ENCODE measurements at regions not wholly inside any gene's neighbourhood (a gene's known extent, or its start where the extent isn't known, plus 50 kb on each side); places are given as distances from the start of the nearest gene placed in this dataset.
"Not testable (repeated sequence)": the region's sequence is repeated elsewhere in the genome, so short reads cannot be mapped to it uniquely, and the experiment has no call there.

DNA sequence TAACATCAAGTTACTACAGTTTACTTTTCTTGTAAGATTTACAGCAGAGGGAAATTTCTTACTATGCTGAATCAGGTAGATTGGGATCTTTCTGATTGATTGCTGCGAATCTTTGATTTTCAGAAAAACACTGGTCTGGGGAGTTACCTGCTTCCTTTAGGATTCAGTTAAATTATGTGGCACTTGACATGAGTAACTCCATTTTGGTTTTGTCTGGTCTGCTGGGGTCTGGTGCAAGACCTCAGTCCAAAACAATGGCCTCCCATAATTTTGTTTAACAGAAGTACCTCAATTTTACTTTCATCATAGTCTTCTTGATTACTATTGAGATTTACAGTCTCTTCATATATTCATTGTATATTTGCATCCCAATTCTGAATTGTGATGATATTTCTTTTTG lies 775.5 kb downstream of the TRIB2 start:
- no peaks in the 10 kb centered on the region for H3K4me1 Mint-ChIP-seq
- H3K36me3 Mint-ChIP-seq (ENCODE audit: low read depth): no peaks in the 10 kb centered on the region
- no peaks in the 10 kb centered on the region for H3K9me3 ChIP-seq (ENCODE audit: control insufficient read depth, low read length, poor library complexity, severe bottlenecking)
- no peak overlapping the region for H3K27ac Mint-ChIP-seq
- no peak overlapping the region for H3K4me3 Mint-ChIP-seq
- H3K27me3 Mint-ChIP-seq: no peaks in the 10 kb centered on the region
- no peak for ATAC-seq
- DNase-seq: no peak

DNA sequence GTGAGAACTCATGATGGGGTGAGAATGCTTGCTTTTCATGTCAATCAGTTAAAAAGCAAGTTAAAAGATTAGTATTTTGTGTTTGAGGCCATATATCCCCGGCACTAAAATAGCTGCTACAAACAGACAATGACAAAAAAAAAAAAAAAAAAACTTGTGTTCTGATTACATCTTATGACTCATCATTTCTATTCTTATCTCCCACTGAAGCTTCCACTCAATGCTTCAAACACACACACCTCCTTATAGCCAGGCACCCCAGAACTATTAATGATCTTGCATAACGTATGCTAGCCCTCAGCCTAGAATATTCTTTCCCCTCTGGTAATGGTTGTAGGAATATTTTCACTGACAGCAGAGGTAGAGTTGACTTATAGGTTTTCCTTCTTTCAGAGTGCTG lies 778.3 kb downstream of the TRIB2 start:
- Mint-ChIP-seq H3K4me1 (no peaks in the 10 kb centered on the region), H3K27me3 (no peaks in the 10 kb centered on the region), H3K4me3 (no peak overlapping the region), H3K27ac (no peak overlapping the region), H3K36me3 (ENCODE audit: low read depth) (no peaks in the 10 kb centered on the region)
- ATAC-seq (no peak), DNase-seq (no peak)
- H3K9me3 ChIP-seq (ENCODE audit: control insufficient read depth, low read length, poor library complexity, severe bottlenecking): no peaks in the 10 kb centered on the region

DNA sequence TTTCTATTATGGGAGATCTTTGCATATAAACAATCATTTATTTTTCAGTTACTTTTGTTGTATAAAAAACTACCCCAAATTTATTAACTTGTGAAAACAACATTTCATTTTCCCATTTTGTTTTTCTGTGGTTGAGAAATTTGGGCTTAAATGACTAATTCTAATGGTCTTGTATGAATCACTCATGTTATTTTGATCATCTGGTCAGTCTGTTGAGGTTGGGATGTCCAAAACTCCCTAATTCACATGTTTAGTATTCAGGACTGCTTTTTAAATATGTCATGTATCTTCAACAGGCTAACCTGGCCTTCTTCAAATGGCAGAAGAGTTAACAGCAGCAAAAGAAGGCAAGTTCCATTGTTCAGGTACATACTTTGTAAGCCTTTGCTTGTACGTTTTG lies 788.1 kb downstream of the TRIB2 start:
- no peak overlapping the region for H3K4me3 Mint-ChIP-seq

DNA sequence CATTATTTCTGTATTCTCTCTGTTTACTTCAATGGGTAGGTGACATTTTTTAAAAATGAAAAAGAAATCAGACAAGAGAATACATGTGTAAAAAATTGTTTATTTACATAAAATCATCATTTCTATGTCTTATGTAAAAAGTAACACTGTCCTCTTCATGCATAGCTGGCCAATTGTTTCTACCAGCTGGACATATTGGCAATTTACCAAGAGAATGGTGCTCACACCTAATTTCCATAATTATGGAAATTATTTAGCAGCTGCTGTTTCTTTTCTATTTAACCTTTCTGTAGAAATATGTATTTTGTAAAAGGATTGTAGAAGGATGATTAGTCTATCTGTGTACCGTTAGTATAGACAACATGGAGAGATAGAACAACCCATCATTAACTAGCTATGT lies 791.9 kb downstream of the TRIB2 start:
- ATAC-seq: no peak
- no peaks in the 10 kb centered on the region for H3K9me3 ChIP-seq (ENCODE audit: control insufficient read depth, low read length, poor library complexity, severe bottlenecking)
- H3K36me3 Mint-ChIP-seq (ENCODE audit: low read depth): no peaks in the 10 kb centered on the region
- H3K27ac Mint-ChIP-seq: no peak overlapping the region
- no peaks in the 10 kb centered on the region for H3K4me1 Mint-ChIP-seq
- H3K4me3 Mint-ChIP-seq: no peak overlapping the region
- DNase-seq: no peak
- no peaks in the 10 kb centered on the region for H3K27me3 Mint-ChIP-seq

More for the DNA sequence above, 788.1 kb downstream of the TRIB2 start:
- no peak for DNase-seq
- Mint-ChIP-seq H3K27ac (no peak overlapping the region), H3K4me1 (no peaks in the 10 kb centered on the region), H3K27me3 (no peaks in the 10 kb centered on the region), H3K36me3 (ENCODE audit: low read depth) (no peaks in the 10 kb centered on the region)
- no peaks in the 10 kb centered on the region for H3K9me3 ChIP-seq (ENCODE audit: control insufficient read depth, low read length, poor library complexity, severe bottlenecking)
- ATAC-seq: no peak

DNA sequence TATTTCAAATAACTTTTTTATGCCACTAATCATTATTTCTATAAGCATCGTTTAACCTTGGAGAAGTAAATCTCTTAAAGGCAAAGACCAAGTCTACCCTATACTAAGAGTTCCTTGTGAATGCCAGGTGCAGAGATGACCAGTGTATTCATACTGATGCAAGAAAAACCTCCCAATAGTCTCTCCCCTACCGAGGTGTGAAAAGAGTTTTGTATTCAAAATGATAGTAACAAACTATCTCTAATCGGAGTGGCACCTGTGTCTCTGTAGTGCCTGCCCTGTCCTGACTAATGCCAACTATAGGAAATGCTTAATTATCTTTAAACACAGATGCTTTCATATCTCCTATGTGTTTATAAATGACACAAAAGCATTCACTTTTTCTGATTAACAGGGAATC lies 798.5 kb downstream of the TRIB2 start:
- no peak for ATAC-seq
- DNase-seq: no peak
- Mint-ChIP-seq H3K27me3 (no peaks in the 10 kb centered on the region), H3K4me3 (no peak overlapping the region), H3K36me3 (ENCODE audit: low read depth) (no peaks in the 10 kb centered on the region), H3K27ac (no peak overlapping the region), H3K4me1 (no peaks in the 10 kb centered on the region)
- no peaks in the 10 kb centered on the region for H3K9me3 ChIP-seq (ENCODE audit: control insufficient read depth, low read length, poor library complexity, severe bottlenecking)

DNA sequence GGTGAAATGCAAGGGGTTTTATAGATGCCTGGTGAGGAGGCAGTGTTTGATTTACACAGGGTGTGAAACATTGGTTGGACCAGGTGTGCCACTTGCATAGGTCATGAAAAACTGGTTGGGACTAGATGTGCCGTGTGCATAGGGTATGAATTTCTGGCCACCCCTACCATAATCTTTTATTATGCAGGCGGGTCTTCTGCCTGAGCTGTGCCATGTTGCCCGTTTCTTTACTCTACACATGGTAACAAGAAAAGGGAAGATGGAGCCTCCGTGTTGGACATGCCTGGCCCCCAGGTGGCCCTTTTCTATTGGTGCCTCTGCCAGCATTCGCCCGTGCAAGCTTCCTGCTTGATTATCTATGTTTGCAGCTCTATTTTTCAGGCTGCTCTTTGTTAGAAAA lies 805.4 kb downstream of the TRIB2 start:
- no peaks in the 10 kb centered on the region for H3K9me3 ChIP-seq (ENCODE audit: control insufficient read depth, low read length, poor library complexity, severe bottlenecking)
- no peaks in the 10 kb centered on the region for H3K36me3 Mint-ChIP-seq (ENCODE audit: low read depth)
- DNase-seq (no peak), ATAC-seq (no peak)
- no peaks in the 10 kb centered on the region for H3K4me1 Mint-ChIP-seq
- H3K27me3 Mint-ChIP-seq: no peaks in the 10 kb centered on the region
- no peak overlapping the region for H3K4me3 Mint-ChIP-seq
- no peak overlapping the region for H3K27ac Mint-ChIP-seq

DNA sequence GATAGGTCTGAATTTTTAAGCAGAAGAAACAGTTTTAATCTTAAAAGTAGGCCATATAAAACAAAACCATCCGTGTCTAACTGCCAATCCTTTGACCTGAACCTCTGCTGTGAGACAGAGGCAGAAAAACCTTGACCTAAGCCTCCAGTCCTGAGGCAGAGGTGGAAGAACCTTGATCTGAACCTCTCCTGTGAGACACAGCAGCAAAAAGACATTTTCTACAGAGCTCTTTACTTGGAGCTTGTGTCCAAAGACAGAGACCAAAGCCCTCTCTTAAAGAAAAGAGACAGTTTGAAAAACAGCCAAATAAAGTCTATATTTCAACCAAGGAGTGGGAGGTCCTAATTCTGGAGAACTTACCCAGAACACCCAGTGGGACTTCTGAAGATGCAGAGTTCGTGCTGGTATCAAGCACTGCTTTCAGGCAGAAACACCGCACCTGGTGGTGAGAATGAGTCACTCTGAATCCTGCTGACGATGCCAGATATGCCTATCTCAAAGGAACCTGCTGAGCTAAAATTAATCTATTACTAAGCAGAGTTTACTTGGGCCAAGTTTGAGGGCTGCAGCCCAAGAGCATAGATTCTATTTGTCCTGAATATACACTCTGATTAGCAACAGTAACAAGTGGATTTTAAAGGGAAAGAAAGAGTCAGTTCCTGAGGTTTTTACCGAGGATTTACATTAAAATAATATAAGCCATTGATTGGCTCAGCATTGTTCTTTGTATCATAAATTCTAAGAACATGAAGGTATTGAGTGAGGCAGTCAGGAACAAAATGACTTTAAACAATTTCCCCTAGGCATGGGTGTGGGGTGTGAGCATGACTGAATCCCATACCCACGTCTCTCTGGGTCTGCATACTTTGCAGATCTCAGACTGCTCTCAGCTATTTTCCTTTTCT lies 806.4 kb downstream of the TRIB2 start:
- DNase-seq: no peak
- Mint-ChIP-seq H3K4me3 (no peak overlapping the region), H3K4me1 (no peaks in the 10 kb centered on the region), H3K36me3 (ENCODE audit: low read depth) (no peaks in the 10 kb centered on the region), H3K27me3 (no peaks in the 10 kb centered on the region), H3K27ac (no peak overlapping the region)
- ATAC-seq: no peak
- no peaks in the 10 kb centered on the region for H3K9me3 ChIP-seq (ENCODE audit: control insufficient read depth, low read length, poor library complexity, severe bottlenecking)

DNA sequence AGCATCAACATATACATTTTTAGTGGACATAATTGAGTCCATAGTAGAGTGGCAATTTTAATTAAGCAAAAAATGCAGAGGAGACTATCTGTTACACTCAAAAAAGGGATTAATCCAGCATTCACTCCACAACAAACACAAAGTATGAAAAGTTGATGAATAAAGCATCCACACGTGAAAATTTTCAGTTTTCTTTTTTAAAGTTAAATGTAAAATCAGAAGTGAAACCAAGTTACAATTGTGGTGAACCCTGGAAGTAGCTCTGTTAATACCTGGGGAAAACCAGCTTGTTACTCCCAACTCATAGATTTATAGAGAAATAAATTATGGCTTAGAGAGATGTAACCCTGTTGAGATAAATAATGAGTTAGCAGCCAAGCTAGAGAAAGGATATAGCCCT lies 807.8 kb downstream of the TRIB2 start:
- ATAC-seq (no peak), DNase-seq (no peak)
- H3K9me3 ChIP-seq (ENCODE audit: control insufficient read depth, low read length, poor library complexity, severe bottlenecking): no peaks in the 10 kb centered on the region
- H3K4me1 Mint-ChIP-seq: no peaks in the 10 kb centered on the region
- H3K27ac Mint-ChIP-seq: no peak overlapping the region
- H3K4me3 Mint-ChIP-seq: no peak overlapping the region
- no peaks in the 10 kb centered on the region for H3K27me3 Mint-ChIP-seq
- H3K36me3 Mint-ChIP-seq (ENCODE audit: low read depth): no peaks in the 10 kb centered on the region

DNA sequence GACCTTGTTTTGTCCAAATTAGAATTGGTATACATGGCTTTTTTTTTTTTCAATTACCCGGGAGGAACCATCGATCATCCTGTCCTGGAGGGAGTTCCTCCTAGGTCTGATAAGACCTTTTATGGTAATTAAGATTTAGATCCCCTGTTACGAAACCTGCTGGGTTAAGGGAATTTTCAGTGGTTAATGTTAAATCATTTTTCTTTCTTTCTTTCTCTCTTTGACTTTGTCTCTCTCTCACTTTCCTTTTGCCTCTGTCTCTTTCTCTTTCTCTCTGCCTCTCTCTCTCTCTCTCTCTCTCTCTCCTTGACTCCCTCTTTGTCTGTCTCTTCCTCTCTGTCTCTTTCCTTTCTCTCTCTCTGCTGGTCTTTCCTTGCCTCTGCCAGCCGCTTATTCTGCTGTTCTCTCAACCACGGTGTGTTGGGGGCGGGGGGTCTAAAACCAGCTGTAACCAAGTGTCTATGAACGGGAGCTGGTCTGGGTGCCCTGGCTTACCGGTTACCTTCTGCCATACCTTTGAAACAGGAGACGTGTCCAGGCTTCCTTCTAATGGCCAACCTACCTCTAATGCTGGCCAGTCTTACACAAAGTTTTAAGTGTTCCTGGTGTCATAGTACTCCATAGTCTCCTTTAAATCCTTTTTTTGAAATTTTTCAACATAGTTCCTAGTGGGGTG lies 815.1 kb downstream of the TRIB2 start:
- H3K36me3 Mint-ChIP-seq (ENCODE audit: low read depth); H3K4me1 Mint-ChIP-seq; H3K27me3 Mint-ChIP-seq; DNase-seq; H3K27ac Mint-ChIP-seq; H3K4me3 Mint-ChIP-seq; ATAC-seq; H3K9me3 ChIP-seq (ENCODE audit: control insufficient read depth, low read length, poor library complexity, severe bottlenecking): not testable (repeated sequence)

DNA sequence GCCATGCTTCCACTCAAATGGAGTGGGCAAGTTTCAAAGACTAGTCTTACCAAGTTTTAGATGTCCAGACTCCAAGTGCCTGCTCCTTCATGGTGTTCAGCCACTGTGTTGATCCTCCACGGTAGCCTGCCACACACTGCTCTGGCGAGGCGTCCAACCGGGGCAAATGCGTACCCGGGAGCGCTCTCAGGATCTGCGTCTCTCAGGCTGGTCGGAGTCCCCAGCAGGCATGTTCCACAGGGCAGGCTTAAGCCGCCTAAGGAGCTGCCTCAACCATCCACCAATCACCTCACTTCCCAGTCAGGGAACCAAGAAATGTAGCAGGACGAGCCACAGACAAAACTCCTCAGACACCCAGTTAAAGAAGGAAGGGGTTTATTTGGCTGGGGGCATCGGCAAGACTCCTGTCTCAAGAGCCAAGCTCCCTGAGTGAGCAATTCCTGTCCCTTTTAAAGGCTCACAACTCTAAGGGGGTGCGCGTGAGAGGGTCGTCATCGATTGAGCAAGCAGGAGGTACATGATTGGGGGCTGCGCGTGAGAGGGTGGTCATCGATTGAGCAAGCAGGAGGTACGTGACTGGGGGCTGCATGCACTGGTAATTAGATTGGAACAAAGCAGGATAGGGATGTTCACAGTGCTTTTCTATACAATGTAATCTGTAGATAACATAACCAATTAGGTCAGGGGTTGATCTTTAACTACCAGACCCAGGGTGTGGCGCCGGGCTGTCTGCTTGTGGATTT lies 816.2 kb downstream of the TRIB2 start:
- not testable (repeated sequence) for H3K27ac Mint-ChIP-seq; ATAC-seq; DNase-seq; H3K9me3 ChIP-seq (ENCODE audit: control insufficient read depth, low read length, poor library complexity, severe bottlenecking); H3K4me3 Mint-ChIP-seq; H3K36me3 Mint-ChIP-seq (ENCODE audit: low read depth); H3K27me3 Mint-ChIP-seq; H3K4me1 Mint-ChIP-seq

DNA sequence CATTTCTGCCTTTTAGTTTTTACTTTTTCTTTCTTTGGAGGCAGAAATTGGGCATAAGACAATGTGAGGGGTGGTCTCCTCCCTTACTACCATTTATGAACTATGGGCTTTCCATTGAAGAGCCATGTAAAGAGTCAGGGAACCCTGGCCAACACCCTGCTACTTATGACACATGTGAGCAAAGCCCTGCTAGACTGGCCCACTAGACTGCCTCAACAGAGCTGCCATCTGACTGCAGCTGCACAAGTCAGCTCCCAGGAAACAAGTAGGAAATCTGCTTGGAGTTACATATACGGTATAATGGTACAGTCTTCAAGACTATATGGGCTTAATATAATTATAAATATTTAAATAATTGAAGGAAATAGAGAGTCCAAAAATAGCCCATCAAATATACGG lies 816.8 kb downstream of the TRIB2 start:
- Mint-ChIP-seq H3K4me3 (no peak overlapping the region), H3K27ac (no peak overlapping the region), H3K4me1 (no peaks in the 10 kb centered on the region), H3K27me3 (no peaks in the 10 kb centered on the region), H3K36me3 (ENCODE audit: low read depth) (no peaks in the 10 kb centered on the region)
- no peak for DNase-seq
- H3K9me3 ChIP-seq (ENCODE audit: control insufficient read depth, low read length, poor library complexity, severe bottlenecking): no peaks in the 10 kb centered on the region
- ATAC-seq: no peak

DNA sequence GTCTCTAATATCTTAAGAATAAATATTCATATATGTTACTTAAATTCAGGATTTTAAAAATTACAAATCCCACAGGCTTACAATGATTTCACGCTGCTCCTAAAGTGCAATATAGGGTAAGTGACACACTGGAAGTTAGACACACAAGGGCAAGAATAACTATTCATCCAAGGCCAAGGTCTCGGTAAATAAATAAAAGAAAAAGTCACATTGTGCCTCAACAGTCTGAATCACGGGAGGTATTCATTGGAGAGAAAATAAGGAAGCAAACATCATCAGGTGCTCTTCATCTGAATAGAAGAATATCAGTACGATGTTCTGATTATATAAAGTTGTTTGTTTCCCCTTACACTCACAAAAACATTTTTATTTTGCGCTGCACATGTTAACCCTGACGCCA lies 820.2 kb downstream of the TRIB2 start:
- H3K4me1 Mint-ChIP-seq: no peaks in the 10 kb centered on the region
- H3K36me3 Mint-ChIP-seq (ENCODE audit: low read depth): no peaks in the 10 kb centered on the region
- DNase-seq (no peak), ATAC-seq (no peak)
- H3K9me3 ChIP-seq (ENCODE audit: control insufficient read depth, low read length, poor library complexity, severe bottlenecking): no peaks in the 10 kb centered on the region
- H3K27me3 Mint-ChIP-seq: no peaks in the 10 kb centered on the region
- no peak overlapping the region for H3K27ac Mint-ChIP-seq
- H3K4me3 Mint-ChIP-seq: no peak overlapping the region

DNA sequence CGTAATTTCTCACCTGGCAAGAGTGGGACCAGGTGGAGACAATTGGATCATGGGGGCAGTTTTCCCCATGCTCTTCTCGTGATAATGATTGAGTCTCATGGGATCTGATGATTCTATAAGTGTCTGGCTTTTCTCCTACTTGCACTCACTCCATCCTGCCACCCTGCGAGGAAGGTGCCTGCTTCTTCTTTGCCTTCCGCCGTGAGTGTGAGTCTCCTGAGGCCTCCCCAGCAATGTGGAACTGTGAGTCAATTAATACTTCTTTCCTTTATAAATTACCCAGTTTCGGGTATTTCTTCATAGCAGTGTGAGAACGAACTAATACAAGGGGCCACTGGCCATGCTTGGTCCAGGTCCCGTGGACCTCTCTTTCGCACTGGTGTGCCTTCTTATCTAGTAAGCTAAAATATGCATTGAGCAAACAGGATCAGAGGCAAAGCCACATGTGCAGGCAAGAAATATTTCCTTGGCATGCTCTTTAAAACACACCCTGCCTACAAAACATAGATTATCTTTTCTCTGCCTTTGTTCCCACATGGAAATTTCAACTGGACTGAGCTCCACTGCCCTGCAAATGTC lies 821.1 kb downstream of the TRIB2 start:
- Mint-ChIP-seq H3K27ac (no peak overlapping the region), H3K36me3 (ENCODE audit: low read depth) (no peaks in the 10 kb centered on the region), H3K27me3 (no peaks in the 10 kb centered on the region), H3K4me1 (no peaks in the 10 kb centered on the region), H3K4me3 (no peak overlapping the region)
- ATAC-seq: no peak
- no peak for DNase-seq
- no peaks in the 10 kb centered on the region for H3K9me3 ChIP-seq (ENCODE audit: control insufficient read depth, low read length, poor library complexity, severe bottlenecking)
